Left lobe of liver (tissue), 2 donors: ENCODE measurements at regions not wholly inside any gene's neighbourhood (a gene's known extent, or its start where the extent isn't known, plus 50 kb on each side); places are given as distances from the start of the nearest gene placed in this dataset.

Source experiments
- ATAC-seq: fragments of 200-7000 bp; cut with Tn5 transposase; one replicate; pipeline ENCODE4 v1.9.1; 2020; ENCODE audit warnings: mild to moderate bottlenecking, moderate library complexity
- DNase-seq: peaks from one replicate; pipeline ENCODE4 v3.0.0-alpha.2; 2020; ENCODE audit warnings: low spot score
- donor health status: DM: no; HTN: no; CAD: no; lungs with moderate emphysema.
- donor health status: DM: no; HTN: yes; CAD: no.

GRCh38 chr18:78165525-78165924 is 814.1 kb upstream of the SALL3 start:
- no peak for ATAC-seq

GRCh38 chr18:78168526-78168925 is 811.1 kb upstream of the SALL3 start:
- ATAC-seq, result peak; percentile 83
- DNase-seq, result no peak

More at GRCh38 chr18:78165525-78165924, 814.1 kb upstream of the SALL3 start:
- DNase-seq, result no peak

- DNase-seq, result no peak
- peak; percentile 55 for ATAC-seq
Observed at GRCh38 chr18:78169174-78169864, 810.3 kb upstream of the SALL3 start.

- DNase-seq (no peak), ATAC-seq (no peak)
Observed at GRCh38 chr18:78171954-78172353, 807.7 kb upstream of the SALL3 start.

- DNase-seq (no peak), ATAC-seq (no peak)
Observed at GRCh38 chr18:78174737-78175136, 804.9 kb upstream of the SALL3 start.

GRCh38 chr18:78178812-78179211 is 800.8 kb upstream of the SALL3 start:
- DNase-seq (no peak), ATAC-seq (peak; percentile 62)

GRCh38 chr18:78180741-78181140 is 798.9 kb upstream of the SALL3 start:
- DNase-seq, result no peak
- no peak for ATAC-seq

GRCh38 chr18:78183815-78184214 is 795.8 kb upstream of the SALL3 start:
- no peak for DNase-seq
- ATAC-seq, result no peak

GRCh38 chr18:78191276-78191675 is 788.3 kb upstream of the SALL3 start:
- DNase-seq, result no peak
- no peak for ATAC-seq

- DNase-seq (peak; percentile 81), ATAC-seq (peak; percentile 98)
Observed at GRCh38 chr18:78192054-78192453, 787.6 kb upstream of the SALL3 start.

GRCh38 chr18:78196280-78196679 is 783.3 kb upstream of the SALL3 start:
- ATAC-seq, result no peak
- no peak for DNase-seq

- DNase-seq (no peak), ATAC-seq (no peak)
Observed at GRCh38 chr18:78199002-78199401, 780.6 kb upstream of the SALL3 start.

GRCh38 chr18:78199611-78200010 is 780.0 kb upstream of the SALL3 start:
- no peak for DNase-seq
- ATAC-seq, result no peak

- ATAC-seq, result no peak
- DNase-seq, result no peak
Observed at GRCh38 chr18:78207942-78208341, 771.7 kb upstream of the SALL3 start.

GRCh38 chr18:78208461-78208860 is 771.2 kb upstream of the SALL3 start:
- ATAC-seq, result no peak
- no peak for DNase-seq

GRCh38 chr18:78213361-78213994 is 766.1 kb upstream of the SALL3 start:
- DNase-seq (no peak), ATAC-seq (no peak)

GRCh38 chr18:78221496-78221895 is 758.1 kb upstream of the SALL3 start:
- ATAC-seq (no peak), DNase-seq (no peak)

- no peak for ATAC-seq
- no peak for DNase-seq
Observed at GRCh38 chr18:78228974-78229373, 750.6 kb upstream of the SALL3 start.

- DNase-seq, result no peak
- no peak for ATAC-seq
Observed at GRCh38 chr18:78230911-78231310, 748.7 kb upstream of the SALL3 start.

GRCh38 chr18:78232196-78232595 is 747.4 kb upstream of the SALL3 start:
- ATAC-seq (no peak), DNase-seq (no peak)

- no peak for DNase-seq
- ATAC-seq, result no peak
Observed at GRCh38 chr18:78237864-78238263, 741.8 kb upstream of the SALL3 start.

- DNase-seq (no peak), ATAC-seq (no peak)
Observed at GRCh38 chr18:78238404-78239089, 741.1 kb upstream of the SALL3 start.
